HG03095 (cell line): ENCODE measurements at regions not wholly inside any gene's neighbourhood (a gene's known extent, or its start where the extent isn't known, plus 50 kb on each side); places are given as distances from the start of the nearest gene placed in this dataset.

Experiments
- ATAC-seq: cut with Tn5 transposase; IDR thresholded peaks from one replicate; pipeline ENCODE4 v1.9.1; 2021; ENCODE audit warnings: moderate library complexity; ENCODE audit not compliant: unreplicated experiment

DNA sequence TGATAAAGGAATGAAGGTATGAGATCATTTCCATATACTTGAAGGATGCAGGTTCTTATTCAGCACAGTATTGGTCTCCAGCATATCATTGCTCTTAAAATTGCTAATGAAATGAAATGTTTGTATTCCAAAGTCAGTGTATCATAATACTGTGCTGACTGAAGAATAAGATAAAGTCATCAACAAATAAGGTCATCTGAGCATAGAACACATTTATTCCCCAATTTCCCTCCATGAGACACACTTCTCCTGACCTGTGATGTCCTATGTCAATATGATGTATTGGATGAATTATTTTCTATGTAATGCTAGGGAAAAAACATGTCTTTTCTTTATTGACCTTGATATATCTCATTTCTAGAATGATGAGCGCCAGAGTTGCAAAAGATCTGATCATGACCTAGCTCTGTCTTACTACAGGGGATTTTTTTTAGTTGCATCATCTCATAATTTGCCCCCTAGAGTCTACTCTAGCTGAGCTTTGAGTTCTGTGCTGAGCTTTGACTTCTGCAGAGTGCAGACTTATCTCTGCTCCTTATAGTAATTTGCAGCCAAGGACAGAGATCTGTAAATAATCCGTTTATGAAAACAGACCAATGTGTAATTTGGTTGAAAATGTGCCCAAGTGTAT lies 859.8 kb downstream of the TRIB2 start:
- ATAC-seq = no peak

DNA sequence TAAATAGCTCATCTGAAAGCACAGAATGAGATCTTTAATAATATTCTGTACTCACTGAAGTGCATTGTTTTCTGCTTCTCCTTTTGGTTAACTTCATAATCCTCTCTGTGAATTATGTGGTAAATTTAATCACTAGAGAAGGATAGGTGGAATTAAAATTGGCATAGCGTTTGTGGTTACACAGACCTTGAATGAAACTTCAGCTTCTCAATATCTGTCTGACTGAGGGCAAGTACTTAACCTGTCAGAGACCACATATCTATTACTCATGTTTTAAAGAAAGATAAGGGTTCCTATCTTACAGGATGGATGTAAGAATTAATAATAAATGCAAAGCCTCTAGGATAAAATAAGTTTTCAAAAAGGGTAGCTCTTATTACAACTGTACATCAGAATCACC lies 861.8 kb downstream of the TRIB2 start:
- no peak for ATAC-seq

DNA sequence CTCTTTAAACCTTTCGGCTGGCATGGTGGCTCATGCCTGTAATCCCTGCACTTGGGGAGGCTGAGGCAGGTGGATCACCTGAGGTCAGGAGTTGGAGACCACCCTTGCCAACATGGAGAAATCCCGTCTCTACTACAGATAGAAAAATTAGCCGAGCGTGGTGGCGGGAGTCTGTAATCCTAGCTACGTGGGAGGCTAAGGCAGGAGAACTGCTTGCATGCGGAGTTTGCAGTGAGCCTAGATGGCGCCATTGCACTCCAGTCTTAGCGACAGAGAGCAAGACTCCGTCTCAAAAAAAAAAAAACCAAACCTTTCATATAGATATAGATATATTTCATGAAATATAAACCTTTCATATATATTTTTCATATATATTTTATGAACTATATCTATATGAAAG lies 864.7 kb downstream of the TRIB2 start:
- ATAC-seq = no peak

DNA sequence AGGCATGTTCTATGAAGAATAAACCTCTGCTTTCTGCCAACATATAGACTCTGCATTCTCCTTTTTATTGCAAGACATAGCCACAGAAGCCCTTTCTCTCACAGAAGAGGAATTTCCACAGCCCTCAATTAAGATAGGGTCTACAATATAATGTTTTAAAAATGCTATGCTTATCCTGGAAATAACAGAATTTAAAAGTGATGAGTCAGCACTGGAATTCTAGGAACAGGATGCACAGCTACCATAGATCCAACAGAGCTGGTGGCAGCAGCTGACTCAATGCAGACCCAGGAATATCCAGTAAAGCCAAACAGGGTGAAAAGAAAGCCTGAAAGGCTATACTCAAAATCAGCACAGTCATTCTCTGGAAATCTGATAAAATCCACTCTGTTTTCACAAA lies 866.9 kb downstream of the TRIB2 start:
- ATAC-seq = no peak

DNA sequence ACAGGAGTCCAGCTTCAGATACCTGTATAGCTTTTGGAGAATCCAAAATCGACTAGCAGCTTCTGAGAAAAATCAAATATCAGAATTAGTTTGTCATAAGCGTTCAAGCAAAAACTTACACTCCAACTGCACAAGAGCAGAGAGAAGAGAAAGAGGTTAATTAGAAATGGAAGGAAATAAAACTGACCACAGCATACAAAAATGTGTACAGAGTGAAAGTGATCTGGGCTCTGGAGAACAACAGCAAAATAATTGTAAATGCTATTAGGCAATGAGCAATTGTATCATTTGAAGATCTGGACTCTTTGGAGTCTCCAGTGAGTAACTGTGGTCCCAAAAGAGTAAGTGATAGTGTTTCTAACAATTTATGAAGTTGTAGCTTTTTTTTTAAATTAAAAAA lies 867.3 kb downstream of the TRIB2 start:
- ATAC-seq = no peak

DNA sequence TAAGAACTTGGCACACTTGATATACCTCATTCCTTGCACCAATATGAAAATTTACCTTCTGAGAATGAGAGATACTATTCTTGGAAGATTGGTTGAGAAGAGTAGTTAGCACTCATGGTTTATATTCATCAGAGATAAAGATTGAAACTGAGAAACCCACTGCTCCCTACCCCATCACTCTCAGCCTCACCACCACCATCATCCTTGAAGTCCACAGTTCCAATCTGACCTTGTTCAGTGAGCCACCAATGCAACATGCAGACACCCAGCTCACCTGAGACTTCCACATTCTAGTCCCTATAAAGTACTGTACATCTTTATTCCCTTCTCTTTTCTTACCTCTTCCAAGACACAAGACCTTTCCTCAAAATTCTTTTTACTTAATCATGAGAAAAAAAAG lies 869.0 kb downstream of the TRIB2 start:
- no peak for ATAC-seq

DNA sequence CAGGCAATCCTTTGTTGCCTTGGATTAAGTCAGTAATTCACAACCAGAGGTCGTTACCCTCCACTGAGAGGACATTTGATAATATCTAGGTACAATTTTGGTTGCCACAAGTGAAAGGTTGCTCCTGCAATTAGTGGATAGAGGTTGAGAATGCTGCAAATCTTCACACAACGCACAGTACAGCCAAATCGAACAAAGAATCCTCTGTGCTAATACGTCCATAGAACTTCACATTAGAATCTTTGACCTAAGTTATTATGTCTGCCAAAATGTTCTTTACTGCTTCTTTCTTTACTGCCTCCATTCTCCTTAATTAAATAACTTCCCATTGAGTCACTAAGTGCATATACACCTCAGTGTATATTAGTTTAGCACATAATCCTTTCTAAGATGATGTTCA lies 879.5 kb downstream of the TRIB2 start:
- no peak for ATAC-seq

DNA sequence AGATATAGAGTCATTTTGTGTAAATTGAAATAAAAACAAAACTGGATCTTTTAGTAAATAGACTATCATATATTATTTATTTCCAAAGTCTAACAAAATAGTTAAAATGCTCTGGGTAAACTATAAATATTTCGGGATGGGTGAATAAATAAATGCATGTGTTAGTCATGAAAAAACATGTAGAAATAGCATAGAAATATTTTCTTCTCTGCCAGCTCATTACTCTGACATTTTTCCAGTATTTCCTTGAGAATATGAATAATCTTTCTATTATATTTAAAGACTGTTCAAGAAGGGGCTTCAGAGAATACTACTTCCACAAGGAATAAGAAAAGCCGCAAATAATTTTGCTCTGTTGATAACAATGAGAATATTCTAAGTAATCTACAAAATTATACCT lies 880.4 kb downstream of the TRIB2 start:
- no peak for ATAC-seq

DNA sequence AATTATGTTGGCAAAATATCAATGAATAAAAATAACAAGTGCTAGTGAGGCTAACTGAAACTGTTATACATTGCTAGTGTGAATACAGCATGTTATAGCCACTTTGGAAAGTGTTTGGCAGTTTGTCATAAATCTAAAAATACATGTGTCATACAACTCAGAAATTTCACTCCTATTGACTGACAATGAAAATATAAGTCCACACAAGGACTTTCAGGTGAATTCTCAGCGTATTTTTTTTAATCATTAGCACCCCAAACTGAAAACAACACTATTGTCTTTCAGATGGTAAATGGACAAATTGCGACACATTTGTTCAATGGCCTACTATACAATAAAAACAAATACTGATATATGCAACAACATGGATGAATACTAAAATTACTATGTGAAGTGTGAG lies 884.8 kb downstream of the TRIB2 start:
- no peak for ATAC-seq

DNA sequence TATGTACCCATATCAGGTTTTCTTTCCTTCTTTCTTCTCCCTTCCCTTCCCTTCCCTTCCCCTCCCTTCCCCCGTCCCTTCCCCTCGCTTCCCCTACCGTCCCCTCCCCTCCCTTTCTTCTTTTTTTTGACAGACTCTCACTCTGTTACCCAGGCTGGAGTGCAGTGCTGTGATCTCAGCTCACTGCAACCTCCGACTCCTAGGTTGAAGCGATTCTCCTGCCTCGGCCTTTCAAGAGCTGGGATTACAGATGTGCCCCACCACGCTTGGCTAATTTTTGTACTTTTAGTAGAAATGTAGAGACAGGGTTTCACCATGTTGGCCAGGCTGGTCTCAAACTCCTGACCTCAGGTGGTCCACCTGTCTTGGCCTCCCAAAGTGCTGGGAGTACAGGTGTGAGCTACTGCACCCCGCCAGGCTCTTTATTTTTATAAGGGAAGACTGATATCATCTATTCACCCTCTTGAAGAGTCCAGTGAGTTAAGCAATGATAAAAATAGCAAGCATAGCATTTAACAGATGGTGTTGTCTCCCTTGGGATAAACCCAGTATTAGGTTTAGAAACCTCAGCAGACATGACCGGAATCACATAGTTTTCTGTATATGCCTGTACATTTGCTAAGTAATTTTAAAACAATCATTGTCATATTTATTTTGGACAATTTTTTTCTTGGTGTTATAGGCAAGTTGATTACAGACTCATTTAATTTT lies 888.4 kb downstream of the TRIB2 start:
- ATAC-seq = no peak

DNA sequence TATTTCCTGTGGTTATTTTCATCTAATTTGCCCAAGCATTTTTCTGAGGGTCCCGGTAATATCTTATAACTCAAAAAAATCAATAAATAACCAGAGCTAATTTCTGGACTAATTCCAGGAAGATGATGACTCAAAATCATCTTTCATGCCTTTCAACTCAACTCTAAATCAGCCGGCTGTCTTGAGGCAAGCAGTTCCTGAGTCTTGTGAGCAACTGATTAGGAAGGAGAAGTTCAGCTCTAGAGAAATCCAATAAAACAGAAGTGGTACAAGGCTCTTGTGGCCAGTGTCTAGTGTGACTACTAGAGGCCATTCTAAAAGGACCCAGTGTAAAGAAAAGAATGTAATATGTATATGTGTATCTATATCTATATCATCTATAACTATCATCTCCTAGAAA lies 890.4 kb downstream of the TRIB2 start:
- no peak for ATAC-seq

DNA sequence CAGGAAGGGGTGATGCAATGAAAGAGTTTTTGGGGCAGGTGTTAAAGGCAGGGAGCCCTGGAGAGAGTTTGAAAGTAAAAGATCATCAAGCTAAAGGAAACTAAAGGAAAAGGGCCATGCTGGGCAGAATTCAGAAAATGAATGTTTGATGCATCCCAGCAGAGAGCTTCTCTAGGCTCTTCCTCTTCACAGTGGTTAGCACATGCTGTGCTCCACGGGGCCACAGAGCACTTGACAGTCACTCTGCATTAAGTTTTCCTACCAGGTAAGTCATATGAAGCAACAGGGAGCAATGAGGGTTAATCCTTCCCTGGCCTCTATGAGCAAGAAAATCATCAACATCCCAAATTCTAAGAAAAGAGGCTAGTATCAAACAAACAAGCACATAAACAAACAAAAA lies 895.2 kb downstream of the TRIB2 start:
- no peak for ATAC-seq

DNA sequence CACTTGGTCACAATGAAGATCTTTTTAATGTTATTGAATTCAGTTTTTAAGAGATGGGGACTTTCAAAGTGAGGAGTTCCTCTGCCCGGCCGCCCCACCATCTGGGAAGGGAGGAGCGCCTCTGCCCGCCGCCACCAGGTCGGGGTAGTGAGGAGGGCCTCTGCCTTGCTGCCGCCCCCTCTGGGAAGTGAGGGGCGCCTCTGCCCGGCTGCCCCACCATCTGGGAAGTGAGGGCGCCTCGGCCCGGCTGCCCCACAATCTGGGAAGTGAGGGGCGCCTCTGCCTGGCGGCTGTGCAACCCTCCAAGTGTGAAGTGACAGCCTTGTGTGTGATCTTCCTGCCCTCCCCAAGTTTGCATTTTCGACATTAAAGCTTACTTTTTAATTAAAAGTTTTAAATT lies 899.3 kb downstream of the TRIB2 start:
- no peak for ATAC-seq

DNA sequence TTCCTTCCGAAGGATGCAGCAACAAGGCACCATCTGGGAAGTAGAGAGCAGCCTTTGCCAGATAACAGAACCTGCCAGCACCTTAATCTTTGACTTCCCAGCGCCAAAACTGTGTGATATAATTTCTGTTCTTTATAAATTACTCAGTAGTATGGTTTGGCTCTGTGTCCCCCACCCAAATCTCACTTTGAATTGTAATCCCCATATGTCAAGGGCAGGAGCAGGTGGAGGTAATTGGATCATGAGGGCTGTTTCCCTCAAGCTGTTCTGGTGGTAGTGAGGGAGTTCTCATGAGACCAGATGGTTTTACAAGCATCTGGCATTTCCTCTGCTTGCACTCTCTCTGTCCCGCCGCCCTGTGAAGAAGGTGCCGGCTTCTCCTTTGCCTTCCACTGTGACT lies 899.9 kb downstream of the TRIB2 start:
- ATAC-seq = no peak

DNA sequence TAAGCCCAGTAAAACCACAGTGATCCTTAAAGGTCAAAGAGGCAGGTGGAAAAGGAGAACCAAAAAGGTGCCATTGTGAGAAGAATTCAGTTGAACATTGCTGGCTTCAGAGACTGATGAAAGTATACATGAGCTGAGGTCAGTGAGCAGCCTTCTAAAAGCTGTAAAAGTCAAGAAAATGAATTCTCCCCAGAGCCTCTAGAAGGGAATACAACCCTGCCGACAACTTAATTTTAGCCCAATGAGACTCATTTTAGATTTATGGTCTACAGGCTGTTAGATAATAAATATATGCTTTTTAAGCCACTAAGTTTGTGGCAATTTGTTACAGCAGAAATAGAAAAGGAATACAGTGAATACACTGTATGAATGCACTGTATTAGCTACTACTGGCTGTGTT lies 911.4 kb downstream of the TRIB2 start:
- no peak for ATAC-seq

DNA sequence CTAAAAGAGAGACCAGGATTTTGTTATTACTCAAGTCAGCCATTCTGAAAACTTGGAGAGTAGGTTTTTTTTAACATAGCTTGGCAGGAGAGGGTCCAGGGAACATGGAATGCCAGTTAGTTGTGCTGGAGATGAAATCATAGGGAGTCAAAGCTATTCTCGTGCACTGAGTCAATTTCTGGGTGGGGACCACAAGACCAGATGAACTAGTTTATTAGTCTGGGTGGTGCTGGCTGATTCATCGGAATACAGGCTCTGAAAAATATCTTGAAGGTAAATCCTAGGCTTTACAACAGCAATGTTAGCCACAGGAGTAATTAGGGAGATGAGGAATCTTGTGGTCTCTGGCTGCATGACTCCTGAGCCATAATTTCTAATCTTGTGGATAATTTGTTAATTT lies 921.4 kb downstream of the TRIB2 start:
- no peak for ATAC-seq

DNA sequence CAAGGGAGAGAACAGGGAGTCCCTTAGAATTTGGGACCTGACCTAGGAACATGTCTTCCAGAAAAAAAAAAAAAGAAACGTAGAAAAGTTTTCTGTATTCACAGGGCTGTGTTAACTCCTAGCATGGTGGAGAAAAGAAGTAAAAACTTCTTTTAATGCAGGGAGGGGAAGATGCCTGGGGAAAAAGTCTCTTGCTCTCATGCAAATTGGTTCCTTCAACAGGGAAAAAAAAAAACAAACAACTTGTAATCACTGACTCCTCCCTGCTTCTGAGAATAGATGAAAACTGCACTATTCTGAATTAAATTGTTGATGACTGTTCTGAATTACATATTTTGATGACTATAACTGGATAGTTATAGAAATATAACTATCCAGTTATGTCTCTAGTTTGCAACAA lies 933.2 kb downstream of the TRIB2 start:
- no peak for ATAC-seq

DNA sequence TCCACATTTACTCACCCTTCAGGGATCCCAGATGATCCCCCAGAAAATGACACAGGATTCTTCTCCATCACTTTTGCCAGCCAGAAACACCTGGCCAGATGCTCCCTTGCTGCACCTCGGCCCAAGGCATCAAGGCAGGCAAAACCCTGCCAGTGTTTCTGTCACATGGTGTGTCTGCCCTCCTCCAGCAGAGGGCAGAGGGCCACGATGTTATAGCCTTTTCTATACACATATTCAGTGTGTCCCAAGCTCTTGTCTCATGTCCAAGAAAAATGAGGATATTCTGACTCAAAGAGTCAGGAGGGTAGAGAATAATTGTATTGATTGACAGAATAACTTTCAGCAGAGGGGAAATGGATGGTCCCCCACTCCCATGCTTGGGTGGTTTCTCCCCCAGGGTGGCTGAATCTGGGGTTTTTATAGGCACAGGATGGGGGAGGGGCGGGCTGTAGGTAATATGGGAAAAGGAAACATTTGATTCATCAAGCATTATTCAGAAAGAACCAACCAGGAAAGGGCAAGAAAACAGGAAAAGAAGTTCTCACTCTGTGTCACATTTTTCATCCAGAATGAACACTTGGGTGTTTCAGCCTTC lies 933.9 kb downstream of the TRIB2 start:
- no peak for ATAC-seq

DNA sequence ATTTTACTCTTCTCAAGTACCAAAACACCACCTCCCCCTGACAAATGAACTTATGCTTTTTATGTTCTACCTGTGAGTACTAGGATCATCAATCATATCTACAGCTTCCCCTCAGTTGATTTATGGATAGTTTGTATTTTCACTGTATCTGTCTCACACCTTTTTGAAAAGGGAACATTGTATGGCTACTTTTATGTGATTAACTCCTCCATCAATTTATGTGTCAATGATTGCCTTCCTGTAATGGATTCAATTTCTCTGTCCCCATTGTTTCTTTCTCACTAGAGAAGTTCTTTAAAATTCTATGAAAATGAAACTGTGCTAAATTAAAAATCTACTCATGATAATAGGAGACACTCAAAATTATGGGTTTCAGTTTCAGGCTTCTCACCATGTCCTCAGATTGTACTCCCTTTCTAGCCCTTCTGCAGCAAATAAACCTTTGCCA lies 935.0 kb downstream of the TRIB2 start:
- no peak for ATAC-seq

DNA sequence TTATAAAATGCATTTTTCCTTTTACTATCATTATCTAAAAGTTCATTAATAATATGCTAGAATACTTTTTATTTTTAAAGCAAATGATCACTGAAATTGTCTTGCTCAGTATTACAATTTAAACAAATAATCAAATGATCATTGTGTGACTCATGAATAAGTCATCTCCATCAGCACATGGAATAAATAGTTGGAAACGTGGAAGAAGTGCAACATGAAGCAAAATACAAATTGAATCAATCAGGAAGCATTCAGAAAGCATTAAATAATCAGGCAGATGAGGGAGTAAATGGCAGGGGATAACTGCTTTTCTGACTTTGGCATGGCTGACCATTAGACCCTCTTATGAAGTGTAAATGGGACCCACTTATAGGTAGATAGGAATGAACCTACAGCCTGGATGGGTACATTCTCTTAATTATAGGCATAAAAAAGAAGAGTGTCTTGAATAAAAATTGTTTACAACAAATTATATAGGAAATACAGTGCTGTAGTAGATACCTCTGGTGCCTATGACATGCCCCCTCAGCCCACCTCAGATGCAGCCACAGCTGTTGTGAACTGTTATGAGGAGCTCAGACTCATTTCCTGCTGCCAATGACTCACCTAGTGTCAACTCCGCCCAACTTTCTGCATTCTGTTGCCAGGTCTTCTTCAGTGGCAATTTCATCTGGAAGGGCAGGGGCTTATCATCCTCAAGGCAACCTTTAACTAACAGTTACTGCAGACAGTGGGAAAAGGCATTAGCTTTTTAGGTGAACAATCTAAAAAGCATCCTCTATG lies 936.0 kb downstream of the TRIB2 start:
- ATAC-seq = no peak

DNA sequence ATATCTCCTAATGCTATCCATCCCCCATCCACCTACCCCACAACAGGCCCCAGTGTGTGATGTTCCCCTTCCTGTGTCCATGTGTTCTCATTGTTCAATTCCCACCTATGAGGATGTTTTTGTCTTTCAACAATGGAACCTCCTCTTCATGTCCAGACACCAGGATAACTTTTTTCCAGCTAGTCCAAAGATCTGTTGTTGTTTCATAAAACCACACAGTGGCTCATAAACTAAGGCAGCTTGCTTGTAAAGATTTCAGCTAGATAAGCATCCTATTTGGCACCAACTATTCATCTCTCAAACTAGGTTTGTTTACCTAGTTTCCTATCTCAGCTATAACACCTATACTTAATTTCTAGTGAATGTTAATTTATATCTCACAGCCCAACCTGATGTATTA lies 937.7 kb downstream of the TRIB2 start:
- no peak for ATAC-seq

DNA sequence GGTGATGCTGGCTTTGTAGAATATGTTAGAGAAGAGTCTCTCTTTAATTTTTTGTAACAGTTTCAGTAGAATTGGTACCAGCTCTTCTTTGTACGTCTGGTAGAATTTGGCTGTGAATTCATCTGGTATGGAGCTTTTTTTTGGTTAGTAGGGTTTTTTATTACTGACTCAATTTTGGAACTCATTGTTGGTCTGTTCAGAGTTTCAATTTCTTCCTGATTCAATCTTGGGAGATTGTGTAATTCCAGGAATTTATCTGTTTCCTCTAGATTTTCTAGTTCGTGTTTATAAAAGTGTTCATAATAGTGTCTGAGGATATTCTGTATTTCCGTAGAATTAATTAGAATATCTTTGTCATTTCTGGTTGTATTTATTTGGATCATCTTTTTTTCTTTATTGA lies 943.5 kb downstream of the TRIB2 start:
- no peak for ATAC-seq
